T1000 (cell line): ENCODE measurements at regions not wholly inside any gene's neighbourhood (a gene's known extent, or its start where the extent isn't known, plus 50 kb on each side); places are given as distances from the start of the nearest gene placed in this dataset.

Experiments used
- DNase-seq: peaks from one replicate; lab custom pipeline; 2025; ENCODE audit warnings: mixed read lengths; lab: John Stamatoyannopoulos, UW

- no peak for DNase-seq
Observed at GRCh38 chr4:117014236-117014635, 71.1 kb downstream of the TRAM1L1 start.

DNA sequence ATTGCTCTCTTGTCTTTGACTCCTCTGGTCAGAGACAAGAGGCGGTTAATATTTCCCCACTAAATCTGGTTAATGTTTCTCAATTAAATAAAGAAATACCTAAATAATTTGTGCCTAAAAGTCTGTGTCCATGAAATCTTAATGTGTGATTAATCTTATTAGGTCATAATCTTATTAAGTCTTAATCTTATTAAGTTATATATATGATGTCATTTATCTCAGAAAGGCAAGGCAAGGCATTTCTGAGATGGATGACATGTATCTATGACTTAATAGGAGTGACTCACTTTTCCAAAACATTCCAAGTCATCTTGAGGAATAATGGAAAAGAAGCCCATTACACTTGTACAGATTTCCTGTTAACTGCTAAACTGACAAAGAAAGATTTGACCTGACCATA, 74.7 kb downstream of the TRAM1L1 start:
- no peak for DNase-seq

GRCh38 chr4:117001077-117001476, 84.3 kb downstream of the TRAM1L1 start:
- no peak for DNase-seq

DNA sequence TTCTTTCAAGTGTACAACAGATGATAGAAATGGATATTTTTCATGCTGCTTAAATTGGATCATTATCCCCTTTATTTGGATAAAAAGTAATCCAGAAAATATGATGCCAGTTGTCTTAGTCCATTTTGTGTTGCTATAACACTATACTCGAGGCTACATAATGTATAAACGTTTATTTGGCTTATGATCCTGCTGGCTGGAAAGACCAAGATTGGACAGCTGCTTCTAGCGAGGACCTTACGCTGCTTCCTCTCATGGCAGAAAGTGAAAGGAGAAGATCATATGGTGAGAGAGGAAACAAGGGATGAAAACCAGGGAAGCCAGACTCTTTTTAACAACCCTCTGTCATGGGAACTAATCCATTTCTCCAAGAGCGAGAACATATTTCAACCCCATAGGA, 102.7 kb downstream of the TRAM1L1 start:
- no peak for DNase-seq

- DNase-seq: peak; percentile 58
Observed at GRCh38 chr4:116980436-116980835, 104.9 kb downstream of the TRAM1L1 start.

GRCh38 chr4:116959045-116959444, 126.3 kb downstream of the TRAM1L1 start:
- no peak for DNase-seq

GRCh38 chr4:116953947-116954346, 131.4 kb downstream of the TRAM1L1 start:
- no peak for DNase-seq

- no peak for DNase-seq
Observed at GRCh38 chr4:116952530-116953136, 132.7 kb downstream of the TRAM1L1 start.

DNA sequence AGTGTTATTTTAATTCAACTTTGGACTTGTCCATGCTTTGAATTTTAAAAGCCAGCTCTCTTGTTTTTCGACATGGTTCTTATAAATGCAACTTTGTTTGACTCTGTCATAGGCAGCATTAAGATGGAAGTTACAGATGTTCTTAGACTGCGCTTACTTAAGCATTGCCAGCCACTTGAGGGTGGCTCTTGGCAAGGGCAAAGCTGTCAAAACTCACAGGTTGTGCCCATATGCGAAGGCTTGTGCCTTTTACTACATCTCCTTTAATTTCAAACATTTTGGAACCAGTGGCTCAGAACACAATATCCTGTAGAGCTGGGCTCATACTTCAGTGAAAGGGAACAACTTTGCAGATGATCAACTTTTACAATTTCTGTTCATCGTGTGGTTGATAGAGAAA, 135.5 kb downstream of the TRAM1L1 start:
- DNase-seq: no peak

DNA sequence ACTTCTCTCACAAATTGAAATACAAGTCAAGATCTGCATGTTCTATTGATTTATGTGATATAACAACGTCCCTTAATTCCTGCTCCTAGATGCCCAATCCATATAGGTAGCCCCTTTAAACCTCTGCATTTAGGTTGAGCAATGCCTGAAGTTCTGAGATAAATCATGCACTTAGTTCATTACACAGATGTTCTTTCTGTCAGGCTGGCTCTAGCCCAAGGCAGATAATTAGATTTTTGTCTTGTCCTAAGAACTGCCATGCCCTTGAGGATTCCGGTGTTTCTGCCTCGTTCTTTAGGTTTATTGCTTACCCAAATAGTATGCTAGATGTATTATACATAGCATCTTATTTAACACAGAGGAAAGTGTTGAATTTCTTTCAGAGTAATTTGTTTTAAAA, 143.1 kb downstream of the TRAM1L1 start:
- no peak for DNase-seq

DNA sequence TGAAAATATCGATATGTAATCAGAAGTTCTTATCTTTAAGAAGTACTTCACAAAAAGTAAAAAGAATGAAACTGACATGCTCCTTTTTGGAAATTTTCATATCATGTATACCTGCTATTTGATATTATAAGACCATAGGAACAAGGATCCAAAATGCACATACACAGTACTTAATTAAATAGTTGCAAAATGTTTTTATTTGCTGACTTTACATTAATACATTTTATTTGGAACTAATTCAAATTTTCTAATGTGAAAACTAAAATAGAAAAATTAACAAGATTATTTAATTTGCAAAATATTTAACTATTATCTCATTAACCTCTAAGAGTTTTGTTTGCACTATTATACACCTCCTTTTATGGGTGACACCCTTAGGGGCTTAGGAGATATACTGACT, 155.0 kb downstream of the TRAM1L1 start:
- DNase-seq: no peak

- no peak for DNase-seq
Observed at GRCh38 chr4:116926631-116927295, 158.6 kb downstream of the TRAM1L1 start.

DNA sequence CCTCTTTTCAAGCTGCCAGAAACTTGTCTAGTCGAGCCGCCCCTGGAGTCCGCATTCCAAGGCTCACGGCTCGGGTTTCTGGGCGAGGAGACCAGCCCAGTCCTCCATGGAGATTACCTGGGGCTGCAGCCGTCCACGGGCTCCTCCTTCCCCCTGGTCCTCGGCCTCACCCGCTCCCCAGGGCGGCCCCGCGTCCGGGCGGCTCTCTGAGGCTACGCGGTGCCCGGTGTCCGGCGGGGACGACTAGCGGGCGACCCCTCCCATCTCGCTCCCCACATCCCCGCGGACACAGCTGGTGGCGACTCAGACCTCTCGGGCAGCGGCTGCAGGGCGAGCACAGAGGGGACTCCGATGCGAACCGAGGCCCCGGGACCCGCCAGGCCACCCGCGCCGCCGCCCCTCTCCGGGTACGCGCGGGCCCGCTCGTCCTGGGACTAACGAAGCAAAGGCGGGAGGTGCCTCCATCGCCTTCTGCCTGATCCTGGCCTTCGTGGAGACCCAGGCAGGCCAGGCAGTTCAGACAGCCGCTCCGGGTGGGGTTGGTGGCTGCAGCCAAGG, 159.4 kb downstream of the TRAM1L1 start:
- no peak for DNase-seq

DNA sequence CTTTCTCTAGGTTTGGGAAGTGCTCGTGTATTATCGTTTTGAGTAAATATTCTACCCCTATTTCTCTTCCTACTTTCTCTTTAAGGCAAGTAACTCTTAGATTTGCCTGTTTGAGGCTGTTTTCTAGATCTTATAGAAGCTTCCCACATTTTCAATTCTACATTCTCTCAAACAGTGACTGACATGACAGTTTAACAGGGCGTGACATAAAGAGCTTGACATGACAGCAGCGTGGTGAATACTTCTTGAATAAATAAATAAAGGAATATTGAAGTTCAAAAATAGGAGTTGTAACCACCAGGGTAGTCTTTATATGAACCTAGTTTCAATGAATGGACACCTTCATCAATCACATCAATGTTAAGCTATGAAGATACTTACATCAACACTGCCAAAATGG, 162.0 kb downstream of the TRAM1L1 start:
- no peak for DNase-seq

GRCh38 chr4:116913451-116913850, 171.9 kb downstream of the TRAM1L1 start:
- DNase-seq: no peak

GRCh38 chr4:116906758-116907157, 178.6 kb downstream of the TRAM1L1 start:
- no peak for DNase-seq

DNA sequence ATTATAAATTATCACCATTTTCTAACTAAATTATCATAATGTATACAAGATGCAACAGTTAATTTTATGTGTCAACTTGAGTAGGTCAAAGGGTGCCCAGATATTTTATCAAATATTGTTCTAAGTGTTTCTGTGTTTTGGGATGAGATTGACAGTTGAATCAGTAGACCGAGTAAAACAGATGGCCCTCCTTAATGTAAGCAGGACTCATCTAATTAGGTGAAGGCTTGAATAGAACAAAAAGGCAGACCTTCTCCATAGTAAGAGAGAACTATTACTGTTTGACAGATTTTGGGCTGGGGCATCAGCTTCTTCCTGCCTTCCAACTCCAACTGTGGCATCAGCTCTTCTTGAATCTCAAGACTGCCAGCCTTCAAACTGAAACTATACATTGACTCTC, 185.8 kb downstream of the TRAM1L1 start:
- DNase-seq: no peak

DNA sequence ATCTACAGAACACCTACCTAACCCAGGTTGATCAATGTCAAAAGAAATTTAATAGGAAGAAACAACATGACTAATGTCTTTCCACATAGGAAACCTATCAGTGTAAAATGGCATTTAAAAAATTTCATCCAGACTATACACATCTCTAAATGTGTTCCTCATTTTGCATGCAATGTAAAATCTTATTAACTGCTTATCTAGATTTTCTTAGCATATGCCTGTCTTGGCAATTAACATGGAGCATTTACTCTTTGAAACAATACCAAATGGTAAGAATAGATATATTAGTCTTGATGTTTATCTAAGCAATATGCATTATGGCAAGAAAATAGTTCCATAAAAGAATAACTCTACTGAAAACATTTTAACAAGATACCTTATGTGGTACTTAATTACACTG, 199.8 kb downstream of the TRAM1L1 start:
- no peak for DNase-seq

DNA sequence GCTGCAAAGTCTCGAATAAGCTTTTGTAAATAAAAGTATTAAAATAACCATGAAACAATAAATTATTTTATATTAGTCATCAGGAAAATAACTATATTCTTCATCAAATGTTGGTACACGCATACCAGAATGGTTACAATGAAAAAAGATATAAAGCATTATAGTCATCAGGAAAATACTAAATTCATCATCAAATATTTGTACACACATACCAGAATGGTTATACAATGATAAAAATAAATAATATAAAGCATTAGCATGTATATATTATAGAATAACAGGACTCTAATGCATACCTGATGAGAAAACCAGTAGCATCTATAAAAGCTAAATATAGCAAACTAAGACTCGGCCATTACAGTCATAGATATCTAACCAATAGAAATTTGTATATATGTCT, 202.9 kb downstream of the TRAM1L1 start:
- DNase-seq: no peak

DNA sequence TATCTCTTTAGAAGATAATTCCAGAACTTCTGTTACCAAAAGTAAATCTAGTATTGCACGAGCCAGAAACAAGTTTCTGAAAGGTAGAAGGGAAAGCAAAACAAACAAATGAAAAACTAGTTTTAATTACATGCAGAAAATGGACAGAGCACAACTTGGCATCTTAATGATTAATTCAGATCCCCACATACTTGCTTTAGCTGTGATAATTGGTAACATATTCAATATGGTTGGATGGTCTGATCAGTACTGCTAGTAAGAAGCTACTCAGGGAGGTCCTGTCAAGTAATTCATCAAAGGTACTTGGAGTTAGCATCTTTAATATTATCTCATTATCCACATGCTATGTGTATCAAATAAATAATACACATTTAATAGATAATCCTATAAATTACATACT, 204.3 kb downstream of the TRAM1L1 start:
- no peak for DNase-seq

DNA sequence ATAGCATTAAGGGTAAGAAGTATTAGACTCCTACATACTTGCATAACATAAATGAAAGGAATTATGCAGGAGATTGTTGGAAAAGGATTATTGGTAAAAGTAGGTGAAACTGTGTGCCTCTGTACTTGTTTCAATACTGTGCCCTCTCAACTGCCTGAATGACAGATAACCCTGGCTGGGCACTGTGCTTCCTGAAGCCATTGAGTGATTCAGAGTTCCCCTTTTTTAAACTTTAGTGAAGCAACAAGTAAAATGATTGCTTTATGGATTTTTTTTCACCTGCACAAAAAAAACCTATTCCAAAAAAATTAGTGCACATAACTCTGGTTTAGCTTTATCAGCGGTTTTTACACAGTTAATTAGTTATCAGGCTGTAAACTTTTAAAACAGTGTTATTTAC, 204.8 kb downstream of the TRAM1L1 start:
- DNase-seq: no peak

DNA sequence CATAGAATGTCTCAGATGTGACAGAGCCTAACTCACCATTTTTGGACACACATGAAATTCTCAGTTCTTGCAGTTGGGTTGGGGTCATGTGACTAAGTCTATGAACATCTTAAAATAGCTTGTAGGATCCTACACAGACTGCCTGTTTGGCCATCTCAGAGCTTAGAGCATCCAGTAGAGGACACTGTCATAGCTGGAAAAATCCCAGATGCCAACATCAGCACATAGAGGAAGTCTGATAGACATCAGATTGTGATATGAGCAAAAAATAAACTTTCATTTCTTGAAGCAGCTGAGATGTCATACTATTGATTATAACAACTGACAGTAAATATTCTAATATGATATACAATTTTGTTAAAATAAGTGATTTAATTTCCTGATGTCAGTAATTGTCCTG, 207.1 kb downstream of the TRAM1L1 start:
- DNase-seq: no peak

DNA sequence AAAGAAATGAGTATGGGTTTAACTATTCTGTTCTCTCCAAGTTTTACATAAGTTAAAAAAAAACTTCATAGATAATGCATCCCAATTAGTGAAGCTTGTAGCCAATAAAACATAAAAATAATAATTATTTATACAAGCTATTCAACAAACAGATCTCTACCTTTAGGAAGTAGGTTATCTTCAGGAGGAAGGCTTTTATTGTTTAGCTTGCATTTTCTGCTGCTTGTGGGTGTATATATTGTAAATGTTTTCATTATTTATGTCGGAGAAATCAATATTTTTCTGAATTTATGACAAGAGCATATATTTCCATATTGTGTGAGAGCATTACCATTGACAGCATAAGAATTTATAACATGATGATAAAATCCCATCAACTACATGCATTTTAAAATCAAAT, 208.3 kb downstream of the TRAM1L1 start:
- no peak for DNase-seq

- no peak for DNase-seq
Observed at GRCh38 chr4:116872941-116873340, 212.4 kb downstream of the TRAM1L1 start.
